ENCODE measurements at regions not wholly inside any gene's neighbourhood (a gene's known extent, or its start where the extent isn't known, plus 50 kb on each side); places are given as distances from the start of the nearest gene placed in this dataset.

- TF ChIP-seq, protein P1, sequence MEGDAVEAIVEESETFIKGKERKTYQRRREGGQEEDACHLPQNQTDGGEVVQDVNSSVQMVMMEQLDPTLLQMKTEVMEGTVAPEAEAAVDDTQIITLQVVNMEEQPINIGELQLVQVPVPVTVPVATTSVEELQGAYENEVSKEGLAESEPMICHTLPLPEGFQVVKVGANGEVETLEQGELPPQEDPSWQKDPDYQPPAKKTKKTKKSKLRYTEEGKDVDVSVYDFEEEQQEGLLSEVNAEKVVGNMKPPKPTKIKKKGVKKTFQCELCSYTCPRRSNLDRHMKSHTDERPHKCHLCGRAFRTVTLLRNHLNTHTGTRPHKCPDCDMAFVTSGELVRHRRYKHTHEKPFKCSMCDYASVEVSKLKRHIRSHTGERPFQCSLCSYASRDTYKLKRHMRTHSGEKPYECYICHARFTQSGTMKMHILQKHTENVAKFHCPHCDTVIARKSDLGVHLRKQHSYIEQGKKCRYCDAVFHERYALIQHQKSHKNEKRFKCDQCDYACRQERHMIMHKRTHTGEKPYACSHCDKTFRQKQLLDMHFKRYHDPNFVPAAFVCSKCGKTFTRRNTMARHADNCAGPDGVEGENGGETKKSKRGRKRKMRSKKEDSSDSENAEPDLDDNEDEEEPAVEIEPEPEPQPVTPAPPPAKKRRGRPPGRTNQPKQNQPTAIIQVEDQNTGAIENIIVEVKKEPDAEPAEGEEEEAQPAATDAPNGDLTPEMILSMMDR (IDR thresholded peaks at IDR 0.05): no peak
- TF ChIP-seq POLR2A (IDR thresholded peaks at IDR 0.05): no peak
Measured at GRCh38 chr5:100108883-100109282, 426.3 kb upstream of the FAM174A start.
